ENCODE measurements at regions not wholly inside any gene's neighbourhood (a gene's known extent, or its start where the extent isn't known, plus 50 kb on each side); places are given as distances from the start of the nearest gene placed in this dataset.

DNA sequence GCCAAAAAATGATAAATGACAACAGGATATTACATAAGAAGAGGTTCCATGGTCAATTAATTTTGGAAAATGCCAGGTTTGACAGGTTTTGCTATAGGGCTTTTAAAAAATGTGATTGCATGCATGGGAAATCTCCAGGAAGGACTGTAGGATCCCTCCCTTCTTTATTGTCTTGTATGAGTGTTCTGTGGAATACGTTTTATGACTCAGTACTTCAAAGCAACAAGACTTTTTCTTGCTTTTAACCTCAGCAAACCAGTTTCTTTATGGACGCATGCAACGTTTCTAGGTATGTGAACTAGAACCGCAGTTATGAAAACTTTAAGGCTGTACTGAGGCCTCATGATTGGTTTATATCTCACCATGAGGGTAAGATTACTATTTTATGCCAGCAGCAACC, 76.6 kb upstream of the NTRK2 start:
- Histone ChIP-seq H3K4me3 (ENCODE audit: low read depth, low read length, poor library complexity, severe bottlenecking) (no peak overlapping the region), H3K4me2 (ENCODE audit: low read length) (no peak overlapping the region), H3K9me2 (ENCODE audit: low read depth, low read length) (no peaks in the 10 kb centered on the region), H3K27ac (ENCODE audit: low read depth, low read length, poor library complexity, severe bottlenecking) (no peak overlapping the region), H3F3A (ENCODE audit: insufficient read depth, low read length) (no peaks in the 10 kb centered on the region), H2AFZ (ENCODE audit: low read length) (no peak overlapping the region), H4K20me1 (ENCODE audit: insufficient read depth, low read length) (no peaks in the 10 kb centered on the region), H3K9me3 (ENCODE audit: low read length) (no peaks in the 10 kb centered on the region), H3K27me3 (ENCODE audit: insufficient read depth, low read length) (no peaks in the 10 kb centered on the region), H3K9ac (ENCODE audit: low read length) (no peak overlapping the region), H3K4me1 (ENCODE audit: insufficient read depth, low read length, severe bottlenecking) (no peaks in the 10 kb centered on the region), H3K36me3 (ENCODE audit: insufficient read depth, low read length) (no peaks in the 10 kb centered on the region), H3K79me2 (ENCODE audit: insufficient read depth, low read length) (no peaks in the 10 kb centered on the region)
- no peak for TF ChIP-seq EZH2 (IDR thresholded peaks at IDR 0.05; ENCODE audit: borderline replicate concordance, low read length)
- TF ChIP-seq, protein P1, sequence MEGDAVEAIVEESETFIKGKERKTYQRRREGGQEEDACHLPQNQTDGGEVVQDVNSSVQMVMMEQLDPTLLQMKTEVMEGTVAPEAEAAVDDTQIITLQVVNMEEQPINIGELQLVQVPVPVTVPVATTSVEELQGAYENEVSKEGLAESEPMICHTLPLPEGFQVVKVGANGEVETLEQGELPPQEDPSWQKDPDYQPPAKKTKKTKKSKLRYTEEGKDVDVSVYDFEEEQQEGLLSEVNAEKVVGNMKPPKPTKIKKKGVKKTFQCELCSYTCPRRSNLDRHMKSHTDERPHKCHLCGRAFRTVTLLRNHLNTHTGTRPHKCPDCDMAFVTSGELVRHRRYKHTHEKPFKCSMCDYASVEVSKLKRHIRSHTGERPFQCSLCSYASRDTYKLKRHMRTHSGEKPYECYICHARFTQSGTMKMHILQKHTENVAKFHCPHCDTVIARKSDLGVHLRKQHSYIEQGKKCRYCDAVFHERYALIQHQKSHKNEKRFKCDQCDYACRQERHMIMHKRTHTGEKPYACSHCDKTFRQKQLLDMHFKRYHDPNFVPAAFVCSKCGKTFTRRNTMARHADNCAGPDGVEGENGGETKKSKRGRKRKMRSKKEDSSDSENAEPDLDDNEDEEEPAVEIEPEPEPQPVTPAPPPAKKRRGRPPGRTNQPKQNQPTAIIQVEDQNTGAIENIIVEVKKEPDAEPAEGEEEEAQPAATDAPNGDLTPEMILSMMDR (IDR thresholded peaks at IDR 0.05; ENCODE audit: low read length), result no peak

DNA sequence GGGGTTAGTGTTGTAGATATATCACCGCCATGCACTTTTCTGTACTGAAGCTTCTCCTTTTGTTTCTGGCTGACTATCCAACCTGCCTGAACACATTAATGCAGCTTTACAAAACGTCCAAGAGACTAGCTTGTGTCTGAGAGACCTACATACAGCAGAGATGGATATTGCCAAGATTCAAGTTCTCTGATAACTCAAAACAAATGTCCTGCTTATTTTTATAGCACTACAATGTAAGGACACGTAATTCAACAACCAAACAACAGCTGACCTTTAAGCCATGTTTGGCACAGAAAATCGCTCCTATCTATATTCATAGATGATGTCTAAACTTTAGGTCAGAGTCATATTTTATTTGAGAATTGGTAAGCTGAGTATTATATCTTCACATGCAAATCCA, 76.2 kb upstream of the NTRK2 start:
- H3K9me3 ChIP-seq (ENCODE audit: low read length), result no peaks in the 10 kb centered on the region
- H3F3A ChIP-seq (ENCODE audit: insufficient read depth, low read length), result no peaks in the 10 kb centered on the region
- H3K4me2 ChIP-seq (ENCODE audit: low read length), result no peak overlapping the region
- no peaks in the 10 kb centered on the region for H3K36me3 ChIP-seq (ENCODE audit: insufficient read depth, low read length)
- H3K9ac ChIP-seq (ENCODE audit: low read length), result no peak overlapping the region
- H3K9me2 ChIP-seq (ENCODE audit: low read depth, low read length), result no peaks in the 10 kb centered on the region
- no peak overlapping the region for H2AFZ ChIP-seq (ENCODE audit: low read length)
- H3K4me3 ChIP-seq (ENCODE audit: low read depth, low read length, poor library complexity, severe bottlenecking), result no peak overlapping the region
- TF ChIP-seq, protein P1 (IDR thresholded peaks at IDR 0.05; ENCODE audit: low read length), result no peak
- no peak for TF ChIP-seq EZH2 (IDR thresholded peaks at IDR 0.05; ENCODE audit: borderline replicate concordance, low read length)
- H3K27ac ChIP-seq (ENCODE audit: low read depth, low read length, poor library complexity, severe bottlenecking), result no peak overlapping the region
- H3K4me1 ChIP-seq (ENCODE audit: insufficient read depth, low read length, severe bottlenecking), result no peaks in the 10 kb centered on the region
- H4K20me1 ChIP-seq (ENCODE audit: insufficient read depth, low read length), result no peaks in the 10 kb centered on the region
- no peaks in the 10 kb centered on the region for H3K27me3 ChIP-seq (ENCODE audit: insufficient read depth, low read length)
- H3K79me2 ChIP-seq (ENCODE audit: insufficient read depth, low read length), result no peaks in the 10 kb centered on the region

DNA sequence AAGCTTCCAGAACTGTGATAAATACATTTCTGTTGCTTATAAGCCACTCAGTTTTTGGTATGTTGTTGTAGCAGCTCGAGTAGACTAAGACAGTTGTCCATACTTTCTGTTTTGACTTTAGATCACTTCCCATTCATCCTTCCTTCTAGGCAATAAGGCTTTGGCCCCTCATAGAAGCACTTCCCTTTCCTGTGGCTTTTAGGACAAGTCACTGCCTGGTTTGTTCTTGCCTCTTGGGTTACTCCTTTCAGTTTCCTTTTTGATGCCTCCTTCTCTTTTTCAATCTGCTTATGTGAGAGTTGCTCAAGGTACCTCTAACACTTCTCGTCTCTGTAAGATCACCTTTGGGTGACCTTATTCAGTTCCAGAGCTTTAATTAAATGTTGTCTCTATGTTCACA, 72.4 kb upstream of the NTRK2 start:
- Histone ChIP-seq H3K27ac (ENCODE audit: low read depth, low read length, poor library complexity, severe bottlenecking) (no peak overlapping the region), H3K9me3 (ENCODE audit: low read length) (no peaks in the 10 kb centered on the region), H3K9me2 (ENCODE audit: low read depth, low read length) (no peaks in the 10 kb centered on the region), H3K4me3 (ENCODE audit: low read depth, low read length, poor library complexity, severe bottlenecking) (no peak overlapping the region), H3K4me2 (ENCODE audit: low read length) (no peak overlapping the region), H4K20me1 (ENCODE audit: insufficient read depth, low read length) (no peaks in the 10 kb centered on the region), H3K27me3 (ENCODE audit: insufficient read depth, low read length) (no peaks in the 10 kb centered on the region), H3K79me2 (ENCODE audit: insufficient read depth, low read length) (no peaks in the 10 kb centered on the region), H3K4me1 (ENCODE audit: insufficient read depth, low read length, severe bottlenecking) (no peaks in the 10 kb centered on the region), H3K9ac (ENCODE audit: low read length) (no peak overlapping the region), H2AFZ (ENCODE audit: low read length) (no peak overlapping the region), H3F3A (ENCODE audit: insufficient read depth, low read length) (no peaks in the 10 kb centered on the region), H3K36me3 (ENCODE audit: insufficient read depth, low read length) (no peaks in the 10 kb centered on the region)
- TF ChIP-seq EZH2 (IDR thresholded peaks at IDR 0.05; ENCODE audit: borderline replicate concordance, low read length), result no peak
- TF ChIP-seq, protein P1 (IDR thresholded peaks at IDR 0.05; ENCODE audit: low read length), result no peak

Data from OCI-LY1 (cell line).